OCI-LY1 (cell line): ENCODE measurements at regions not wholly inside any gene's neighbourhood (a gene's known extent, or its start where the extent isn't known, plus 50 kb on each side); places are given as distances from the start of the nearest gene placed in this dataset.
"Not testable (repeated sequence)": the region's sequence is repeated elsewhere in the genome, so short reads cannot be mapped to it uniquely, and the experiment has no call there.

Experiments used
- EZH2 ChIP-seq: fragments of 200-600 bp; sonication (generic), shearing (Covaris generic); IDR thresholded peaks from 2 replicates; pipeline ENCODE4 v1.8.0; 2017; ENCODE audit warnings: borderline replicate concordance, mixed run types, mild to moderate bottlenecking, antibody characterized with exemption, low read length, moderate library complexity, mixed read lengths
- TF ChIP-seq, protein P1 (sequence below): fragments of 200-600 bp; sonication (generic), shearing (Covaris generic); IDR thresholded peaks from 2 replicates; pipeline ENCODE4 v1.5.1; 2017; ENCODE audit warnings: mild to moderate bottlenecking, antibody characterized with exemption, low read length, moderate library complexity, mixed read lengths

DNA sequence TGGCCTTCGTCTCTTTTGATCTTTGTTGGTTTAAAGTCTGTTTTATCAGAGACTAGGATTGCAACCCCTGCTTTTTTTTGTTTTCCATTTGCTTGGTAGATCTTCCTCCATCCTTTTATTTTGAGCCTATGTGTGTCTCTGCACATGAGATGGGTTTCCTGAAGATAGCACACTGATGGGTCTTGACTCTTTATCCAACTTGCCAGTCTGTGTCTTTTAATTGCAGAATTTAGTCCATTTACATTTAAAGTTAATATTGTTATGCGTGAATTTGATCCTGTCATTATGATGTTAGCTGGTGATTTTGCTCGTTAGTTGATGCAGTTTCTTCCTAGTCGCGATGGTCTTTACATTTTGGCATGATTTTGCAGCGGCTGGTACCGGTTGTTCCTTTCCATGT lies 448.4 kb upstream of the RUNX1 start:
- TF ChIP-seq, protein P1, sequence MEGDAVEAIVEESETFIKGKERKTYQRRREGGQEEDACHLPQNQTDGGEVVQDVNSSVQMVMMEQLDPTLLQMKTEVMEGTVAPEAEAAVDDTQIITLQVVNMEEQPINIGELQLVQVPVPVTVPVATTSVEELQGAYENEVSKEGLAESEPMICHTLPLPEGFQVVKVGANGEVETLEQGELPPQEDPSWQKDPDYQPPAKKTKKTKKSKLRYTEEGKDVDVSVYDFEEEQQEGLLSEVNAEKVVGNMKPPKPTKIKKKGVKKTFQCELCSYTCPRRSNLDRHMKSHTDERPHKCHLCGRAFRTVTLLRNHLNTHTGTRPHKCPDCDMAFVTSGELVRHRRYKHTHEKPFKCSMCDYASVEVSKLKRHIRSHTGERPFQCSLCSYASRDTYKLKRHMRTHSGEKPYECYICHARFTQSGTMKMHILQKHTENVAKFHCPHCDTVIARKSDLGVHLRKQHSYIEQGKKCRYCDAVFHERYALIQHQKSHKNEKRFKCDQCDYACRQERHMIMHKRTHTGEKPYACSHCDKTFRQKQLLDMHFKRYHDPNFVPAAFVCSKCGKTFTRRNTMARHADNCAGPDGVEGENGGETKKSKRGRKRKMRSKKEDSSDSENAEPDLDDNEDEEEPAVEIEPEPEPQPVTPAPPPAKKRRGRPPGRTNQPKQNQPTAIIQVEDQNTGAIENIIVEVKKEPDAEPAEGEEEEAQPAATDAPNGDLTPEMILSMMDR = not testable (repeated sequence)
- not testable (repeated sequence) for TF ChIP-seq EZH2
